AG04449 (cell line): ENCODE measurements at regions not wholly inside any gene's neighbourhood (a gene's known extent, or its start where the extent isn't known, plus 50 kb on each side); places are given as distances from the start of the nearest gene placed in this dataset.

Experiments
- CTCF ChIA-PET: fragments of 350-600 bp; formaldehyde crosslinking; extraction: SDS; loops from one replicate; lab custom pipeline; 2021; ENCODE audit warnings: antibody characterized with exemption; lab: Yijun Ruan, JAX
- POLR2A ChIA-PET: fragments of 400-600, 350-600 bp; formaldehyde crosslinking; extraction: SDS; loops from one replicate; lab custom pipeline; 2020; ENCODE audit warnings: antibody characterized with exemption, inconsistent platforms; lab: Yijun Ruan, JAX
- DNase-seq: peaks from one replicate; pipeline ENCODE4 v3.0.0-alpha.2; 2010; ENCODE audit warnings: low read depth, low spot score
- H3K4me3 ChIP-seq: 2 replicates; pipeline ENCODE4 v1.5.1; 2011; ENCODE audit warnings: low read depth, mild to moderate bottlenecking, control low read depth, low read length
- CTCF ChIP-seq: IDR thresholded peaks from one replicate; pipeline ENCODE4 v1.5.1; 2011; ENCODE audit warnings: mild to moderate bottlenecking, moderate library complexity, low read length, control low read depth, inconsistent platforms; ENCODE audit not compliant: insufficient read depth; ENCODE audit errors: missing control alignments

GRCh38 chr2:16181741-16182090, 241.4 kb downstream of the MYCN start:
- H3K4me3 ChIP-seq = no peak overlapping the region
- no peak for DNase-seq
- ChIA-PET CTCF (no interaction called here), POLR2A (no interaction called here)
- TF ChIP-seq CTCF = no peak

GRCh38 chr2:16181062-16181740, 240.9 kb downstream of the MYCN start:
- ChIA-PET CTCF (no interaction called here), POLR2A (no interaction called here)
- no peak for DNase-seq
- no peak overlapping the region for H3K4me3 ChIP-seq
- TF ChIP-seq CTCF = no peak

GRCh38 chr2:16180631-16181030, 240.3 kb downstream of the MYCN start:
- ChIA-PET CTCF (no interaction called here), POLR2A (no interaction called here)
- H3K4me3 ChIP-seq = no peak overlapping the region
- no peak for TF ChIP-seq CTCF
- no peak for DNase-seq

GRCh38 chr2:16179701-16180416, 239.5 kb downstream of the MYCN start:
- no peak overlapping the region for H3K4me3 ChIP-seq
- no peak for DNase-seq
- ChIA-PET CTCF (no interaction called here), POLR2A (no interaction called here)
- no peak for TF ChIP-seq CTCF

GRCh38 chr2:16178551-16179130, 238.3 kb downstream of the MYCN start:
- ChIA-PET CTCF (no interaction called here), POLR2A (no interaction called here)
- TF ChIP-seq CTCF = no peak
- DNase-seq = no peak
- H3K4me3 ChIP-seq = no peak overlapping the region

- no peak overlapping the region for H3K4me3 ChIP-seq
- TF ChIP-seq CTCF = no peak
- ChIA-PET POLR2A (no interaction called here), CTCF (no interaction called here)
- no peak for DNase-seq
These were observed 237.4 kb downstream of the MYCN start for GRCh38 chr2:16177671-16178180.
